Left forelimb (tissue), 1 donor: ENCODE measurements at regions not wholly inside any gene's neighbourhood (a gene's known extent, or its start where the extent isn't known, plus 50 kb on each side); places are given as distances from the start of the nearest gene placed in this dataset.

ENCODE experiments used
- DNase-seq: peaks from one replicate; pipeline ENCODE4 v3.0.0-alpha.2; 2018; ENCODE audit warnings: low spot score

GRCh38 chr18:72086421-72086820, 457.7 kb downstream of the CBLN2 start:
- no peak for DNase-seq

GRCh38 chr18:72075040-72075439, 469.1 kb downstream of the CBLN2 start:
- DNase-seq = no peak

GRCh38 chr18:72063001-72063400, 481.1 kb downstream of the CBLN2 start:
- DNase-seq = no peak

- no peak for DNase-seq
These were observed 485.3 kb downstream of the CBLN2 start for GRCh38 chr18:72058851-72059250.

- no peak for DNase-seq
These were observed 488.0 kb downstream of the CBLN2 start for GRCh38 chr18:72056171-72056570.

- DNase-seq = no peak
These were observed 502.7 kb downstream of the CBLN2 start for GRCh38 chr18:72041313-72042032.

- no peak for DNase-seq
These were observed 530.7 kb downstream of the CBLN2 start for GRCh38 chr18:72013427-72013850.

- no peak for DNase-seq
These were observed 545.5 kb downstream of the CBLN2 start for GRCh38 chr18:71998547-71999097.

- no peak for DNase-seq
These were observed 548.2 kb downstream of the CBLN2 start for GRCh38 chr18:71995904-71996465.

GRCh38 chr18:71994273-71994672, 549.9 kb downstream of the CBLN2 start:
- no peak for DNase-seq

GRCh38 chr18:71989616-71990015, 554.5 kb downstream of the CBLN2 start:
- no peak for DNase-seq

GRCh38 chr18:71986351-71987050, 557.6 kb downstream of the CBLN2 start:
- no peak for DNase-seq

- DNase-seq = no peak
These were observed 567.4 kb downstream of the CBLN2 start for GRCh38 chr18:71976744-71977143.

- DNase-seq = no peak
These were observed 577.4 kb downstream of the CBLN2 start for GRCh38 chr18:71966791-71967190.

- no peak for DNase-seq
These were observed 585.5 kb downstream of the CBLN2 start for GRCh38 chr18:71958605-71959004.

- no peak for DNase-seq
These were observed 593.1 kb downstream of the CBLN2 start for GRCh38 chr18:71951001-71951400.

- no peak for DNase-seq
These were observed 601.7 kb downstream of the CBLN2 start for GRCh38 chr18:71942433-71942832.

- no peak for DNase-seq
These were observed 604.7 kb downstream of the CBLN2 start for GRCh38 chr18:71939483-71939882.

- no peak for DNase-seq
These were observed 607.4 kb downstream of the CBLN2 start for GRCh38 chr18:71936744-71937143.

- no peak for DNase-seq
These were observed 624.9 kb downstream of the CBLN2 start for GRCh38 chr18:71919211-71919610.

GRCh38 chr18:71913641-71914040, 630.5 kb downstream of the CBLN2 start:
- no peak for DNase-seq

- no peak for DNase-seq
These were observed 641.7 kb downstream of the CBLN2 start for GRCh38 chr18:71902482-71902881.
